ENCODE measurements at regions not wholly inside any gene's neighbourhood (a gene's known extent, or its start where the extent isn't known, plus 50 kb on each side); places are given as distances from the start of the nearest gene placed in this dataset.

GRCh38 chr19:31037286-31037980 lies 311.8 kb downstream of the TSHZ3 start:
- TF ChIP-seq CTCF (IDR thresholded peaks at IDR 0.05) (no peak), POLR2AphosphoS5 (IDR thresholded peaks at IDR 0.05; ENCODE audit: low read depth, low read length) (no peak), REST (IDR thresholded peaks at IDR 0.05; ENCODE audit: insufficient read depth in 1 of 2, low read depth in 2 of 2, low read length in 1 of 2) (no peak), TCF7L2 (IDR thresholded peaks at IDR 0.05; ENCODE audit: low read depth, low read length) (no peak), SIN3A (IDR thresholded peaks at IDR 0.05; ENCODE audit: borderline replicate concordance, insufficient read depth, low read depth, low read length) (no peak)

Measured in Panc1 (cell line).